NB4 (cell line): ENCODE measurements at regions not wholly inside any gene's neighbourhood (a gene's known extent, or its start where the extent isn't known, plus 50 kb on each side); places are given as distances from the start of the nearest gene placed in this dataset.

Experiments
- POLR2A ChIP-seq: IDR thresholded peaks from 2 replicates; pipeline ENCODE4 v1.6.1; 2011; ENCODE audit warnings: mild to moderate bottlenecking; ENCODE audit not compliant: insufficient read length; ENCODE audit errors: extremely low read depth
- TF ChIP-seq, protein P1 (sequence below): IDR thresholded peaks from one replicate; pipeline ENCODE4 v1.5.1; 2012; ENCODE audit warnings: low read depth, low read length
- TF ChIP-seq, protein P2 (sequence below): IDR thresholded peaks from 2 replicates; pipeline ENCODE4 v1.6.1; 2011; ENCODE audit warnings: low read depth, low read length

DNA sequence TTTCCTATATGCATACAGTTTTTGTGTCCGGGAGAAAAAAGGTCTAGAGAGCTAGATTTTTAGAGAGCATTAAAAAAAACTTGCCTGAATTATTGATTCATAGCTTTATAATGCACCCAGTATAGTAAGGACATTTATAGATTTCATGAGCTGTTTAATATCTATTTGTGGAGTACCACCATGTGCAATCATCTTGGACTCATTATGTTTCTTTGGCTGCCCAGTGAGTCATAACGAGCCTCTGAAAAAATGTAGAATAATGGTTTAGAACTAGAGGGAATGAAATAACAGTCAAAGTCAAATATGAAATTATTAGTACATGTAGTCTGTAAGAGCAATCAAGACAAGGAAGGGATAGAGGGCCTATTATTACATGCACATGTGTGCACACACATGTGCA lies 350.0 kb downstream of the CD83 start:
- TF ChIP-seq, protein P1, sequence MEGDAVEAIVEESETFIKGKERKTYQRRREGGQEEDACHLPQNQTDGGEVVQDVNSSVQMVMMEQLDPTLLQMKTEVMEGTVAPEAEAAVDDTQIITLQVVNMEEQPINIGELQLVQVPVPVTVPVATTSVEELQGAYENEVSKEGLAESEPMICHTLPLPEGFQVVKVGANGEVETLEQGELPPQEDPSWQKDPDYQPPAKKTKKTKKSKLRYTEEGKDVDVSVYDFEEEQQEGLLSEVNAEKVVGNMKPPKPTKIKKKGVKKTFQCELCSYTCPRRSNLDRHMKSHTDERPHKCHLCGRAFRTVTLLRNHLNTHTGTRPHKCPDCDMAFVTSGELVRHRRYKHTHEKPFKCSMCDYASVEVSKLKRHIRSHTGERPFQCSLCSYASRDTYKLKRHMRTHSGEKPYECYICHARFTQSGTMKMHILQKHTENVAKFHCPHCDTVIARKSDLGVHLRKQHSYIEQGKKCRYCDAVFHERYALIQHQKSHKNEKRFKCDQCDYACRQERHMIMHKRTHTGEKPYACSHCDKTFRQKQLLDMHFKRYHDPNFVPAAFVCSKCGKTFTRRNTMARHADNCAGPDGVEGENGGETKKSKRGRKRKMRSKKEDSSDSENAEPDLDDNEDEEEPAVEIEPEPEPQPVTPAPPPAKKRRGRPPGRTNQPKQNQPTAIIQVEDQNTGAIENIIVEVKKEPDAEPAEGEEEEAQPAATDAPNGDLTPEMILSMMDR, result no peak
- no peak for TF ChIP-seq POLR2A
- TF ChIP-seq, protein P2, sequence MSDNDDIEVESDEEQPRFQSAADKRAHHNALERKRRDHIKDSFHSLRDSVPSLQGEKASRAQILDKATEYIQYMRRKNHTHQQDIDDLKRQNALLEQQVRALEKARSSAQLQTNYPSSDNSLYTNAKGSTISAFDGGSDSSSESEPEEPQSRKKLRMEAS, result no peak
